Activated gamma-delta T cell (primary cell): ENCODE measurements at regions not wholly inside any gene's neighbourhood (a gene's known extent, or its start where the extent isn't known, plus 50 kb on each side); places are given as distances from the start of the nearest gene placed in this dataset.
"Not testable (repeated sequence)": the region's sequence is repeated elsewhere in the genome, so short reads cannot be mapped to it uniquely, and the experiment has no call there.

Experiments used
- DNase-seq: peaks from one replicate; lab custom pipeline; 2025; lab: John Stamatoyannopoulos, UW

DNA sequence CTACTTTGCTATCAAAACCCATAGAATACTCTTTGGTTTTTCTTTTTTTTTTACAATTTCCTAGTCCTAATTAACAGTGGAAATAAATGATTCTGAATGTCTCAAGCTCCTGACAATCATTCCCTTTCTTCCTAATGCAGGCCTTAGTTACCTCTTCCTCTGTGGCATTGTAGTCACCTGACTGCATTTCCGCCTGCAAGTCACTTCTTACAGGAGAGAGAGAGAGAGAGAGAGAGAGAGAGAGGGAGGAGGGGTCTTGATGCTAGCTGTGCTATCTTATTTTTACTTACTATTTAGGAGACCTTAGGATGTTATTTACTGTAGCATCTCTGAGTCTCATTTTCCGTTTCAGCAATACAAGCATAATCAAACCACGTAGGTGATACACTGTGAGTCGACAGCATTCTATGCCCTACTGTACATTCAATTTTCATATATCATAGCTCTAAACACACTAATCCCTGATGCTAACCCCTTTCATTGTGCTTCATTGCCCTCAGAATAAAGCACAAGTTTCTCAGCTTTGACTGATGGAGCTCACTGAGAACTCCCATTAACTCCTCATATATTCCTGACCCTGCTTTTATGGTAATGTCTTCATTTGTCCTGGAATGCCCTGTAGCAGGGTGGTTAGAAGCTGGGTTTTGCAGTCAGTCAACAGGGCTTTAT lies 1237.3 kb downstream of the XPNPEP1 start:
- DNase-seq = no peak

DNA sequence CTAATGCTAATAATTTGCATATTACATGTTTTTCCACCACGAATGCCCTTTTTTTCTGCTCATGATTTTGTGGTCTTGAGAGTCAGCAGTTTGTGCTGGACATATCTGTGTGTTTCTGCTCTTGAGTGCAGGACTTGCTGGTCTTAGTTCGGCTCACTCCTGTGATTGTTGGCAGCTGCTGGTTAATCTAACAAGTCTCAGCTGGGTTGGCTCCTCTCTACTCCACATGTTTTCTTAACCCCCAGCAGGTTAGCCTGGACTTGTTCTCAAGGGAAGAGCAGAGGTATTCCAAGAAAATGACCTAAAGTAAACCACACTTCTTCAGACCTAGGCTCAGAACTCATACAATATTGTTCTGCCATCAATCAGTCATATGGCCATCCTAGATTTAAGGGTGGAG lies 1238.9 kb downstream of the XPNPEP1 start:
- DNase-seq = no peak

DNA sequence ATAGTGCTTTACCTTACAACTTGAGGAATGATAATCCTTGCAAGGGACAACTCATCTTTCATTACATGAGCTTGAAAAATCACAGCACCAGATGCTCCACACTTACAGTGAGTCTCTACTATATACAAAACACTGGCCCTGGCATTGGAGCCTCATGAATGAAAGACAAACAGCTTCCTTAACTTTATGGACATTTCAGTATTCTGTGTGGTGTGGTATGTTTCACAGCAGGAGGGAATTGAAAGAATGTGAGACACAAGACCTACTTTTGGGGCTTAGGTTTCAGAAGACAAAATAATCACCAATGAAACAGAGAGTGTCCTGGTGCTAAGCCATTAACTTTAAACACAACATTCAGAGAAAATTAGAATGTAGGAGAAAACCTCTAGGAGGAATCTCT lies 1249.6 kb downstream of the XPNPEP1 start:
- DNase-seq = no peak

DNA sequence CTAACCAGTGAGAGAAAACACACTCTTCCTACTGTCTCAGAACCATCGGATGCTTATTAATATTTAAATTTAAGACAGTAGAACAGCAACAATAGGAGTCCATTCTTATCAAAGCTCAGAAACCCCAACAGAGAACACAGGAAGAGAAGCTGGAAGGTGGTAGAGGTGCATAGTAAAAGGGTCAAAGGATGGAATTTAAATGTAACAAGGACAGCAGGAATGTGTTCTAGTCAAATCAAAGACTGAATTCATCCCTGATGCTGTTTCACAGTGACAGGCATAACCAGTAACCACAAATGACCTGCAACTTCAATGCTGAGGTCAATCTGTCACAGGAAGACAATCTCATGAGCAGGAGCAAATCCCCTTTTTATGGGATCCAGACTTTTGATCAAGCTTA lies 1259.7 kb downstream of the XPNPEP1 start:
- DNase-seq = no peak

DNA sequence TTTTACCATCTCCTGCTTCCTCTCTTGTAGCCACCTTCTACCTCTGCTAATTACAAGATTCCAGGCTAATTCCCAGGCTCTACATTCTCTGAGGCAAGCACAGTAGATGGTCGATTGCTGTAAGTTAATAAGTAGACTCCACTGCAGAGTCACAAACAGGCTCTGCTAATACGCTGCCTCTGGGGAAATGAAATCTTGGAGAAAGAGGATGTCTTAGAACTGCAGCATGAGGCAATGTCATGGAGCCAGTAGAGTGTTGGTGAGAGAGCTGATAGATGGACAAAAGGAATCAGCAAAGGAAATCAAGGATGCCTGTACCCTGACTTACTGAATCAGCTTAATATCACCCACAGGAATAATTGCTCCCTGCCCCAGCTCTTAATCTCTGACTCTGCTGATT lies 1260.3 kb downstream of the XPNPEP1 start:
- DNase-seq = no peak

DNA sequence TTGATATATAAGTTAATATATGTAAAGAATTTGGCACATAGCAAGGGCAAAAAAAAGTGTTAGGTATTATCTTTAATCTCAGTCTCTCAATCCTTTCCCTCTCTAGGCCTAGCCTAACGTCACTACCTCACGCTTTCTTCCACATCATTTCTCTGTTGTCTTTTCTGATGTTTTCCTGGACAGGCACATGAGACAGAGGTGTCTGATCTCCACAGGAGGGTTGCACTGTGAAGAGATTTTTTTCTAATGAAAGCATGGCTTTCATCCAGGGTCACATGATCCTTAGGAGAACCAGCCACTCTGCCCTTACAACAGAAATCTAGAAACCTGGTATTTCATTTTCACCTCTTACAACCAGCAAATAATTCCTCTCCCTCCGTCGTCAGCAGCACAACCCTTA lies 1268.3 kb downstream of the XPNPEP1 start:
- DNase-seq = no peak

DNA sequence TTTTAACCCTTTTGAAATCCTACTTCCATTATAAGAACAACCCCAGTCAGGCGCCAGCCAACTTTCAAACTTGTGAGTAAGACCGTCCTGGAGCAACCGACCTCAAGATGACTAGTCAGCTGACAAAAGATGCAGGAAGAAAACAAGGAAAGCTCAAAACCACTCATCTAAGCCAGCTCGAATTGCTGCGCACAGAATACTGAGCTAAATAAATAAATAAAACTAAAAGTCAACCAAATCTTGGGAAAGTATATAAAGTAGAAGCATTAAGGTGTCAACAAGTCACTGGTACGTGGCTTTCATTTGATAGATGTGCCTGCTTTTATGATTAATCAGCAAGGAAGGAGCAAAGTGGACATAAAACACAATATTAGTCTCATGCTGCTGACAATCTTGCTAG lies 1269.8 kb downstream of the XPNPEP1 start:
- DNase-seq = no peak

DNA sequence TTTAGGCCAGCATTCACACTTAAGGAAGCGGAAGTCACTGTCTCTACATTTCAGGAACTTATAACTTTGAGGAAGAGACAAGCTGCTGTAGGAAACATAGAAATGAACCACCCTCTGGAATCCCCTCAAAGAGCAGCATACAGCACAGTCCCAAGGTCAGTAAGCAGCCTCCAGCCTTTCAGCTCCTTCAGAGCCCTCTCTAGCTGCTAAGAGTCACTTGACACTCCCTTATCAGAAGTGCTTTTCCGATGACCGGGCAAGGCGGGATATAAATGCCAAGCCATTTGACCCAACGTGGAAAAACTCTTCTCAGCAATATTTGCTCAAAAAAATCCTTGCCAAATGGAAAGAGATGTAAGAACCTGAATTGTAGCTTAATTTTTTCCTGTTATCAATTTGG lies 1284.3 kb downstream of the XPNPEP1 start:
- DNase-seq = no peak

DNA sequence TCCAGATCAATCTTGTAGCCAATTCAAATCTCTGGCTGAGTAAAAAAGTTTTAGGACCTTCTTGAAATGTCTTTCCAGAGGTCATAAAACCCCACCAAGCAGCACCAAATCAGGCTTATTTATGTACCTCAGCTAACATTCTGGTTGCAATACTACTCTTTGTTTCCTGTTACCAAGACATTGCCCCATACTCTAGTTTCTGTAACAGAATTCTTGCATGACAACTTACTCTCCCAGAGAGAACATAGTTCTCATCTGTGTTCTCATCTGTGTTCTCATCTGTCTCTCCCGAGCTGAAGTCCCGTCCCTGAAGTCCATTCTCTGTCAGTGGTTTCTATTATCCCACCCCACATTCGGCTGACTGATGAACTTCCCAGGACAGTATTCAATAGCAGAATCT lies 1285.1 kb downstream of the XPNPEP1 start:
- DNase-seq = no peak

DNA sequence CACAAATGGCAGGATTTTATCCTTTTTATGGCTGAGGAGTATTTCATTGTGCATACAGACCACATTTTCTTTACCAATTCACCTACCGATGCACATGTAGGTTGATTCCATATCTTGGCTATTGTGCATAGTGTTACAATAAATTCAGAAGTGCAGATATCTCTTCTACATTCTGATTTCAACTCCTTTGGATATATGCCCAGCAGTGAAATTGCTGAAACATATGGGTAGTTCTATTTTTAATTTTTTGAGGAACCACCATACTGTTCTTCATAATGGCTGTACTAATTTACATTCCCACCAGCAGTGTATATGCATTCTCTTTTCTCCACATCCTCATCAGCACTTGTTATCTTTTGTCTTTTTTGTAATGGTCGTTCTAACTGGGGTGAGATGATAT lies 1290.3 kb downstream of the XPNPEP1 start:
- DNase-seq = no peak

DNA sequence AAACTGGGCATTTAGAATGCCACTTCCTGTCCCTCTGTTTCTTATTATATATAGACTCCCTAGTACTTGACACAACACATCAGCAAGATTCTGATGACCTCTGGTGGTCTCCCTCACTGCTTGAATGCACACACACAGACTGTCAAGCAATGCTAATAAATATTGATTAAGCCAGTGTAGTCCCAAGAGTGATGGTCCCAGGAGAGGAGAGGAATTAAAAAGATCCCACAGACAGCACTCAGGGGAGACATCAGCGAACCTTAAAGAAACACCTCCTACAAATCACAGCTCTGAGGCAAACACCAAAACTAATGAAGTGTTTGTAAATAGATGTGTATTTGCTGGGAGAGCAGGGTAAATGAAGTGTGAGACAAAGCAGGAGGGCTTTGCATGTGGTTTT lies 1291.2 kb downstream of the XPNPEP1 start:
- DNase-seq = no peak

DNA sequence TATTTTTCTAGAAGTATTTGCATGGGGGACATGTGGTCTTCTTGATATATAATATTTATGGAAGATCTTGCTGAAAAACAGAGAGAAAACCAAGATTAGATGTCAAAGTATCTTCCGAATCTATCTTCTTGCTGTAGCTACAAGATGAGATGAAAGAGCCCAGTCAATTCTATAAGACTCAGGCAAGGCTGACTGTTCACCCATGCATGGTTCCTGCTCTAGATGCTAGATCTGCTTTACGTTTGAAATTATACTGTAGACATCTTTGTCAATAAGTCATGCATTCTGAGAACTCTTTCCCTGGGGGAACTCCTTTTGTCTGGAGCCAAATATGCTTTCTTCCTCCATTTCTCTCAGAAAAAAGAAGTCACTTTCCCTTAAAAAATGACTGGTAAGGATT lies 1292.0 kb downstream of the XPNPEP1 start:
- no peak for DNase-seq

DNA sequence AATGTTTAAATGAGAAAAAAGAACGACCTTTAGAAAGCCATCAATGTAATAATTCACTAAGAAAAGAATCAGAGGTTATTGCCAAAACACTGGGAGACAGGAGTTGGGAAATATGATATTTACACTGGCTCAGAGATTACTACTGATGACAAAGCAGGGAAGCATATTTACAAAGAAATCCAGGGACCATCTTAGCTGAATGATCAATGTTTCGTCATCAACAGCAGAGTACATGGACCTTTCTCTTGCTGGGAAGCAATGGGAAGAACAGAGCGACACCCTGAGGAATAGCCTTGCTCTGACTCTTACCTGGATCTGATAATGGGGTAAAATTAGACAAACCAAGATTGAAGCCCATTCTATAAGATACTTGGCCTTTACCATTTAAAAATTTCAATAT lies 1293.5 kb downstream of the XPNPEP1 start:
- no peak for DNase-seq

DNA sequence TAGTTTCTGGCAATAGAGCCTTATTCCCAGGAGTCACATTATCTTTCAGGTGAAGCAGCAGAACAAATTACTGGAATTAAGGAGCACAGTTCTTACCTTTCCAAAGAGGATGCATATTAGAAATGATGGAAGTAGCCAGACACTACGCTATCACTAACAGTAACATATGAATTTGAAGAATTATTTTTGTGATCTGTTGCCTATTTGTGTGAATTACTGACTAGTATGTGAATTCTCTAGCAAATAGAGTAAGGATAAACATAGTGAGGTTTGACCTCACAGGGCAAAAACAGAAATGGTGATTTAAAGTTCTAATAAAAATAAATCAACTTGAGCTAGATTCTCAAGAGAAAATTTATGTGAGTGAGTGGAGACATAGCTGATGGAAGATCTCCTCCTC lies 1299.3 kb downstream of the XPNPEP1 start:
- DNase-seq = no peak

DNA sequence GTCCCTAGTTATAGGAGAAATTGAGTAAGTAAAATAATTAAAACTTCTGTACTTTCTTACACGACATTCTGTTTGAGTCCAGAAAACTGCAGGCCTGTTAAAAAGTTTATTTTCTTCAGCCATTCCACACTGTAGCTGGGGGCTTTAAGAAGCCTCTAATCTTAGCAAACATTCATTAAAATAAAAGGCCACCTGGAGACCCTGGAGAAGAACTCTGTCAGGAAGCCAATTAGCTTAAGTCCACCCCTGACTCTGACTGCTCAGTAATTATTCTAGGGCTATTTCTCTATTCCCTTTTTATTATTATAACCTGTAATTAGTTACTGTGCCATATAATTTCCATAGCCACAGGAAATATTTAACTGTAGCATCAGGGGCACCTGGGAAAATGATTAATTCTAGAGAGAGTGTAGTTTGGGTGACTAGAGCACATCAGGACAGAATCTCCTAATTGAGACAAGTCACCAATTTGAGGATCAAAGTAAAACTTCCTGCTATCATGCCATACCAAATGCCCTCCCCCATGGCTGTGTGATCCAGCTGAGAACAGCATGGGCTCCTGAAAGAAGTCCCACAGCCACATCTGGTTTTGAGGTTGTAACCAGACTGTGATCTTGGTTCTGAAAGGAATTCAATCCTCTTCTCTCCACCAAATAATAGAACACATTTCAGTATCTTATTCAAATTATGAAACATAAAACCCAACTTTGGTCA lies 1302.3 kb downstream of the XPNPEP1 start:
- DNase-seq = no peak

DNA sequence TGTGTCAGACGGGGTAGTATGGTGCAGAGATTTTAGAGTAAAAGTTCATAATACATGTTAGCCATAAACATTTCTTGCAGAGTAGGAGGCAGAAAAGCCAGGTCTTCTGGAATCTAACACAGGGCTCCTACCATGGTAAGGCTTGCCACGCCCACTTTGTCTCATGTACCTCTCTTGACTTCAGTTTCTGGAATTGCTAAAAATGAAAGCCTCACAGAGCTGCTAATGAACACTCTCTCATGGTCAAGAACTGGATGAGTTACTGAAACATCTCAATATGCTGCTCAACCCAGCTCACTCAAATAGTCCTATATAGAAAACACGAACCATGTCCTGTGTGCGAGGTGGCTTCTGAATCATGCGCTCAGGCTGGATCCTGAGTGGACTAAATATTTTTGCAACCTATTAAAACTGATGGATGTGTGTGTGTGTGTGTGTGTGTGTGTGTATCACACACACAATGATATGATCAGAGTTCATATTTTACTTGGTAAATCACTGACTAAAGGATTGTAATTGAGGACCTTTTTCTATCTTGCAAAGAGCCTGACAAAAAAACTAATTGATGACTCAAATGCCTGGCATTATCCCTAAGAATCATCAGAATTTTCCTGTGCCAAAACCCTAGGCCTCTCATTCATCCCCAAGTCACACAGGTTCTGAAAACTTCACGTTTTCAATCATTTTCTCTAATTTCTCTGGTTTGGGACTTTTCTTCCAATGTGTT lies 1306.6 kb downstream of the XPNPEP1 start:
- DNase-seq = no peak

DNA sequence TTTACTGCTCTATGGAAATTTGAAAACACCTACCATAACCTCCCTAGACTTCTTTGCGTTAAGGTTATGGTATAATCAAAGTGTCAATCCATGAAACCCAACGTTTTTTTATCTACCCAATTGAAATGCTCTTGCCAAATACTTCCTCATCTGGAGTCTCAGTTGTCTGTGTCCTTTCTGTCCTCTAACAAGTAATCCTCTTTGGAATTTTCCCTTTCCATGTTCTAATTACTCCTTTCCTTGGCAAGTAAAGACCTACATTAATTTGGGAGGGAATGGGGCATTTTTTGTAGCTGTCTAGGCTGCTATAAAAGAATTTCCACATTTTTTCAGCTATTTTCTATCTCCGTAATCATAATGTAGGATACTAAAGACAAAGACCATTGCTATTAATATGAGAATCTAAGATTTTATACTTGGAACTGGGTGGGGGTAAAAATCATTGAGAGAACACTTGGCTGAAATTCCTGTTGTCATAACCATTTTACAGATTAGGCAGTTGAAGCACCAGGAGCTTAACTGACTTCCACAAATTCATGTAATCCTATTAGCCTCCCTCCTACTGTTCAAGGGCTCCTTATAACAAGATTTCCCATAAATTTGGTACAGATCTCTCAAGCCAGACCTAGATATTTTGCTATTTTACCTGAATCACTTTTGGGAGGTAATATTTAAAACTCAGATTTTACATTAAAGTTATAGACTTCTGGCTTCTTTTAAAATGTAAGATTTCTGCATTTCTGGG lies 1307.6 kb downstream of the XPNPEP1 start:
- DNase-seq = no peak

DNA sequence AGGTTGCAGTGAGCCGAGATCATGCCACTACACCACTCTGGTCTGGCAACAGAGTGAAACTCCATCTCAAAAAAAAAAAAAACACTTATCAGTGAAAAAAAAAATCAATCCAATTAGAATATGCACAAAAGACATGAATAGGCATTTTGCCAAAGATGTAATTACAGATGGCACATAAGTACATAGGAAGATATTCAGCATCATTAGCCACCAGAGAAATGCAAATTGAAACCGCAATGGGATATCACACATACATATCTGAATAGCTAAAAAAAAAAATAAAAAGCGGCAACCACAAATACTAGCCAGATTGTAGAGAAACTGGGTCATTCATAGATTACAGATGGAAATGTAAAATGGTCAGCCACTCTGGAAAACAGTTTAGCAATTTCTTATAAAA lies 1310.8 kb downstream of the XPNPEP1 start:
- no peak for DNase-seq

DNA sequence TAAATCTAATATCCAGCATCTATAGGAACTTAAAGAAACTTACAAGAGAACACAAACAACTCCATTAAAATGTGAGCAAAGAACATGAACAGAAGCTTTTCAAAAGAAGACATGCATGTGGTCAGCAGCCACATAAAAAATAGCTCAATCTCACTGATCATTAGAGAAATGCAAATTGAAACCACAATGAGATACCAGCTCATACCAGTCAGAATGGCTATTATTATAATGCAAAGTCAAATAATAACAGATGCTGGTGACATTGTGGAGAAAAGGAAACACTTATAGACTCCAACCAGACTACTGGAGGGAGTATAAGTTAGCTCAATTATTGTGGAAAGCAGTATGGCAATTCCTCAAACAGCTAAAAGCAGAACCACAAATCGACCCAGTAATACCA lies 1314.5 kb downstream of the XPNPEP1 start:
- DNase-seq = no peak

DNA sequence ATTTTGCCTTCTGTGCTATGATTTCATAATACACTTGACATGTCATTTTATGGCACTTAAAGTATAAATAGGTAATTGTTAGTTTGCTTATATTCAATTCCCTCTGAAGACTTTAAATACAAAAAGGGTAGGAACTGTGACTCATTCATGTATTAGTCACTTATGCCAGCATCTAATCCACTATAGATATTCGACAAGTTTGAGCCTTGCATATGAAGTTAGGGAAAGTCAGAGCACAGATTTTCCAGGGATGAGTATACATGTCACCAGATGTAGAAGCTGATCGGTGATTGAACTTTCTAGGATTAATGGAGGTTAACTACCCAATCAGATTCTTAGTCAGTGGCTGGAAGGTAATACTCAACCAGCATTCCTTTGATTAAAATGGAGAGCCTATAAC lies 1321.5 kb downstream of the XPNPEP1 start:
- DNase-seq = no peak

DNA sequence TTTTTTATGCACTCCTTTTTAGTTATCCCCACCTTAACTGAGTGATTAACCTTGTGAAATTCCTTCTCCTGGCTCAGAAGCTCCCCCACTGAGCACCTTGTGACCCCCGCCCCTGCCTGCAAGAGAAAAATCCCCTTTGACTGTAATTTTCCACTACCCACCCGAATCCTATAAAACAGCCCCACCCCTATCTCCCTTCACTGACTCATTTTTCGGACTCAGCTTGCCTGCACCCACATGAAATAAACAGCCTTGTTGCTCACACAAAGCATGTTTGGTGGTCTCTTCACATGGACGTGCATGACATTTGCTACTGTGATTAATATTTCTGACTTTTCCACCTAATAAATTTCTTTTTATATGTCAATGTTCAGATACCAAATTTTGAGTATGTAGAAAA lies 1322.8 kb downstream of the XPNPEP1 start:
- DNase-seq = not testable (repeated sequence)

DNA sequence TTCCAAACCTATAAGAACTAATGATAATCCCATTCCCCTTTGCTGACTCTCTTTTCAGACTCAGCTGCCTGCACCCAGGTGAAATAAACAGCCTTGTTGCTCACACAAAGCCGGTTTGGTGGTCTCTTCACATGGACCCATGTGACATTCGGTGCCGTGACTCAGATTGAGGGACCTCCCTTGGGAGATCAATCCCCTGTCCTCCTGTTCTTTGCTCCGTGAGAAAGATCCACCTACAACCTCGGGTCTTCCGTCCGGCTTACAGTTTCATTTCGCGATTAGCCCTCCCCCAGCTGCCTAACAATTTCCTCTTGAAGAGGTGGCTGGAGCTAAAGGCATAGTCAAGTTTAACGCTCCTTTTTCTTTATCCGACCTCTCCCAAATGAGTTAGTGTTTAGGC lies 1324.0 kb downstream of the XPNPEP1 start:
- DNase-seq = not testable (repeated sequence)

DNA sequence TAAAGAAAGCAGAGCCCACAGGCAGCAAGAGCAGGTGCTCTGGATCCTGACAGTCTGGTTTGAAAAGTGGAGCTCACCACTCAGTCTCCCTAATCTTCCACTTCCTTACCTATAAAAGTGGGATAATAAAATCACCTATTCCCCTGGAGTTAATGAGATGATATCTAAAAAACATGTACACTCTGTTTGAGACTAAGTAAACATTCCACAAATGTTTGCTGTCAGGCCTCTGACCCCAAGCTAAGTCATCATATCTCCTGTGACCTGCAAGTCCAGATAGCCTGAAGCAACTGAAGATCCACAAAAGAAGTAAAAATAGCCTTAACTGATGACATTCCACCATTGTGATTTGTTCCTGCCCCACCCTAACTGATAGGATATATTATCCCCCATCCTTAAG lies 1324.5 kb downstream of the XPNPEP1 start:
- DNase-seq = no peak
